Activated naive CD4-positive, alpha-beta T cell treated with anti-CD3 and anti-CD28 coated beads, Interleukin-2, amount 50 U/mL, for 16 hours (primary cell): ENCODE measurements at regions not wholly inside any gene's neighbourhood (a gene's known extent, or its start where the extent isn't known, plus 50 kb on each side); places are given as distances from the start of the nearest gene placed in this dataset.
"Not testable (repeated sequence)": the region's sequence is repeated elsewhere in the genome, so short reads cannot be mapped to it uniquely, and the experiment has no call there.

ENCODE experiments used
- DNase-seq: peaks from one replicate; pipeline ENCODE4 v3.0.0-alpha.2; 2020

- no peak for DNase-seq
Observed at GRCh38 chr9:119898316-119898715, 529.1 kb upstream of the BRINP1 start.

- no peak for DNase-seq
Observed at GRCh38 chr9:119884438-119884837, 515.2 kb upstream of the BRINP1 start.

- no peak for DNase-seq
Observed at GRCh38 chr9:119881898-119882297, 512.7 kb upstream of the BRINP1 start.

GRCh38 chr9:119880361-119880760, 511.1 kb upstream of the BRINP1 start:
- DNase-seq = no peak

GRCh38 chr9:119877306-119877705, 508.1 kb upstream of the BRINP1 start:
- DNase-seq = no peak

- DNase-seq = no peak
Observed at GRCh38 chr9:119873877-119874276, 504.6 kb upstream of the BRINP1 start.

- not testable (repeated sequence) for DNase-seq
Observed at GRCh38 chr9:119870251-119870650, 501.0 kb upstream of the BRINP1 start.

GRCh38 chr9:119868694-119869093, 499.5 kb upstream of the BRINP1 start:
- no peak for DNase-seq

- DNase-seq = no peak
Observed at GRCh38 chr9:119861842-119862241, 492.6 kb upstream of the BRINP1 start.

GRCh38 chr9:119859128-119859527, 489.9 kb upstream of the BRINP1 start:
- DNase-seq = no peak

GRCh38 chr9:119853126-119853525, 483.9 kb upstream of the BRINP1 start:
- no peak for DNase-seq

GRCh38 chr9:119852390-119852789, 483.2 kb upstream of the BRINP1 start:
- DNase-seq = no peak

- no peak for DNase-seq
Observed at GRCh38 chr9:119844431-119844830, 475.2 kb upstream of the BRINP1 start.

GRCh38 chr9:119841016-119841415, 471.8 kb upstream of the BRINP1 start:
- DNase-seq = no peak

GRCh38 chr9:119839888-119840287, 470.7 kb upstream of the BRINP1 start:
- DNase-seq = no peak

GRCh38 chr9:119838210-119838609, 469.0 kb upstream of the BRINP1 start:
- DNase-seq = no peak

GRCh38 chr9:119836036-119836435, 466.8 kb upstream of the BRINP1 start:
- no peak for DNase-seq

- no peak for DNase-seq
Observed at GRCh38 chr9:119834064-119834620, 464.9 kb upstream of the BRINP1 start.

- no peak for DNase-seq
Observed at GRCh38 chr9:119831309-119831708, 462.1 kb upstream of the BRINP1 start.

- no peak for DNase-seq
Observed at GRCh38 chr9:119829748-119830147, 460.5 kb upstream of the BRINP1 start.

GRCh38 chr9:119829186-119829585, 460.0 kb upstream of the BRINP1 start:
- DNase-seq = no peak

- DNase-seq = no peak
Observed at GRCh38 chr9:119827526-119827925, 458.3 kb upstream of the BRINP1 start.

GRCh38 chr9:119827126-119827525, 457.9 kb upstream of the BRINP1 start:
- no peak for DNase-seq

- DNase-seq = no peak
Observed at GRCh38 chr9:119818726-119819435, 449.6 kb upstream of the BRINP1 start.
